ENCODE measurements at regions not wholly inside any gene's neighbourhood (a gene's known extent, or its start where the extent isn't known, plus 50 kb on each side); places are given as distances from the start of the nearest gene placed in this dataset.

- no peak for ATAC-seq (ENCODE audit: low FRiP score)
- intact Hi-C loops (cut with DNase I): no loop called here
- peaks cover 6% of the 10 kb centered on the region for H3K9me3 ChIP-seq (ENCODE audit: control insufficient read depth, low read length)
These were observed 455.3 kb upstream of the KIF2A start for GRCh38 chr5:61850696-61851095.

GRCh38 chr5:61854531-61854930, 451.5 kb upstream of the KIF2A start:
- peaks cover 6% of the 10 kb centered on the region for H3K9me3 ChIP-seq (ENCODE audit: control insufficient read depth, low read length)
- intact Hi-C loops (cut with DNase I): no loop called here
- H3K27ac ChIP-seq (ENCODE audit: low read depth in 1 of 2, low read length in 2 of 2): no peak overlapping the region
- no peak overlapping the region for H3K4me3 ChIP-seq (ENCODE audit: low read length in 2 of 2)
- no peaks in the 10 kb centered on the region for H3K4me1 ChIP-seq (ENCODE audit: control insufficient read depth in 1 of 2, insufficient read depth in 2 of 2, low read length in 2 of 2)
- no peak for DNase-seq
- H3K27me3 ChIP-seq (ENCODE audit: control insufficient read depth in 1 of 2, insufficient read depth in 2 of 2, low read length in 1 of 2): no peaks in the 10 kb centered on the region
- 81 to 91% methylated on average over 2 of the region's 2 CpGs for WGBS, 2 donors
- H3K36me3 ChIP-seq (ENCODE audit: control insufficient read depth in 1 of 2, insufficient read depth in 2 of 2, low read length in 1 of 2): no peaks in the 10 kb centered on the region
- ATAC-seq (ENCODE audit: low FRiP score): no peak

More at GRCh38 chr5:61850696-61851095, 455.3 kb upstream of the KIF2A start:
- Histone ChIP-seq H3K36me3 (ENCODE audit: control insufficient read depth in 1 of 2, insufficient read depth in 2 of 2, low read length in 1 of 2) (no peaks in the 10 kb centered on the region), H3K27ac (ENCODE audit: low read depth in 1 of 2, low read length in 2 of 2) (no peak overlapping the region), H3K27me3 (ENCODE audit: control insufficient read depth in 1 of 2, insufficient read depth in 2 of 2, low read length in 1 of 2) (no peaks in the 10 kb centered on the region), H3K4me1 (ENCODE audit: control insufficient read depth in 1 of 2, insufficient read depth in 2 of 2, low read length in 2 of 2) (no peaks in the 10 kb centered on the region), H3K4me3 (ENCODE audit: low read length in 2 of 2) (no peak overlapping the region)
- no peak for DNase-seq

- ATAC-seq (ENCODE audit: low FRiP score): no peak
- Histone ChIP-seq H3K4me1 (ENCODE audit: control insufficient read depth in 1 of 2, insufficient read depth in 2 of 2, low read length in 2 of 2) (no peaks in the 10 kb centered on the region), H3K27ac (ENCODE audit: low read depth in 1 of 2, low read length in 2 of 2) (no peak overlapping the region), H3K27me3 (ENCODE audit: control insufficient read depth in 1 of 2, insufficient read depth in 2 of 2, low read length in 1 of 2) (peaks cover 0 to 1% of the 10 kb centered on the region in 2 donors), H3K4me3 (ENCODE audit: low read length in 2 of 2) (no peak overlapping the region), H3K9me3 (ENCODE audit: control insufficient read depth, low read length) (peaks cover 1% of the 10 kb centered on the region), H3K36me3 (ENCODE audit: control insufficient read depth in 1 of 2, insufficient read depth in 2 of 2, low read length in 1 of 2) (no peaks in the 10 kb centered on the region)
- no peak for DNase-seq
- WGBS, 2 donors: 46 to 52% methylated on average over 1 of the region's 1 CpG
- intact Hi-C loops (cut with DNase I): no loop called here
These were observed 445.0 kb upstream of the KIF2A start for GRCh38 chr5:61860978-61861377.

- WGBS, 2 donors: 39 to 44% methylated on average over 3 of the region's 3 CpGs
- no peak for ATAC-seq (ENCODE audit: low FRiP score)
- H3K9me3 ChIP-seq (ENCODE audit: control insufficient read depth, low read length): peaks cover 4% of the 10 kb centered on the region
- H3K4me1 ChIP-seq (ENCODE audit: control insufficient read depth in 1 of 2, insufficient read depth in 2 of 2, low read length in 2 of 2): no peaks in the 10 kb centered on the region
- H3K36me3 ChIP-seq (ENCODE audit: control insufficient read depth in 1 of 2, insufficient read depth in 2 of 2, low read length in 1 of 2): no peaks in the 10 kb centered on the region
- intact Hi-C loops (cut with DNase I): no loop called here
- no peak for DNase-seq
- peaks cover 0 to 3% of the 10 kb centered on the region in 2 donors for H3K27me3 ChIP-seq (ENCODE audit: control insufficient read depth in 1 of 2, insufficient read depth in 2 of 2, low read length in 1 of 2)
- H3K27ac ChIP-seq (ENCODE audit: low read depth in 1 of 2, low read length in 2 of 2): no peak overlapping the region
- no peak overlapping the region for H3K4me3 ChIP-seq (ENCODE audit: low read length in 2 of 2)
These were observed 439.1 kb upstream of the KIF2A start for GRCh38 chr5:61866930-61867329.

GRCh38 chr5:61869333-61869732, 436.7 kb upstream of the KIF2A start:
- H3K9me3 ChIP-seq (ENCODE audit: control insufficient read depth, low read length): peaks cover 5% of the 10 kb centered on the region

GRCh38 chr5:61878471-61878870, 427.5 kb upstream of the KIF2A start:
- ATAC-seq (ENCODE audit: low FRiP score) (no peak), DNase-seq (no peak)
- H3K36me3 ChIP-seq (ENCODE audit: control insufficient read depth in 1 of 2, insufficient read depth in 2 of 2, low read length in 1 of 2): no peaks in the 10 kb centered on the region
- no peak overlapping the region for H3K27ac ChIP-seq (ENCODE audit: low read depth in 1 of 2, low read length in 2 of 2)
- no peaks in the 10 kb centered on the region for H3K27me3 ChIP-seq (ENCODE audit: control insufficient read depth in 1 of 2, insufficient read depth in 2 of 2, low read length in 1 of 2)
- peaks cover under 1% of the 10 kb centered on the region for H3K9me3 ChIP-seq (ENCODE audit: control insufficient read depth, low read length)
- H3K4me1 ChIP-seq (ENCODE audit: control insufficient read depth in 1 of 2, insufficient read depth in 2 of 2, low read length in 2 of 2): no peaks in the 10 kb centered on the region
- no peak overlapping the region for H3K4me3 ChIP-seq (ENCODE audit: low read length in 2 of 2)
- intact Hi-C loops (cut with DNase I): no loop called here
- 80 to 83% methylated on average over 3 of the region's 3 CpGs for WGBS, 2 donors

More at GRCh38 chr5:61869333-61869732, 436.7 kb upstream of the KIF2A start:
- Histone ChIP-seq H3K4me3 (ENCODE audit: low read length in 2 of 2) (no peak overlapping the region), H3K27ac (ENCODE audit: low read depth in 1 of 2, low read length in 2 of 2) (no peak overlapping the region), H3K27me3 (ENCODE audit: control insufficient read depth in 1 of 2, insufficient read depth in 2 of 2, low read length in 1 of 2) (peaks cover 0 to 3% of the 10 kb centered on the region in 2 donors), H3K36me3 (ENCODE audit: control insufficient read depth in 1 of 2, insufficient read depth in 2 of 2, low read length in 1 of 2) (no peaks in the 10 kb centered on the region), H3K4me1 (ENCODE audit: control insufficient read depth in 1 of 2, insufficient read depth in 2 of 2, low read length in 2 of 2) (no peaks in the 10 kb centered on the region)
- no peak for ATAC-seq (ENCODE audit: low FRiP score)
- intact Hi-C loops (cut with DNase I): no loop called here
- WGBS, 2 donors: 90 to 91% methylated on average over 2 of the region's 2 CpGs
- no peak for DNase-seq

- no peaks in the 10 kb centered on the region for H3K27me3 ChIP-seq (ENCODE audit: control insufficient read depth in 1 of 2, insufficient read depth in 2 of 2, low read length in 1 of 2)
- peaks cover 1% of the 10 kb centered on the region for H3K9me3 ChIP-seq (ENCODE audit: control insufficient read depth, low read length)
- ATAC-seq (ENCODE audit: low FRiP score) (no peak), DNase-seq (no peak)
- no peak overlapping the region for H3K4me3 ChIP-seq (ENCODE audit: low read length in 2 of 2)
- H3K4me1 ChIP-seq (ENCODE audit: control insufficient read depth in 1 of 2, insufficient read depth in 2 of 2, low read length in 2 of 2): no peaks in the 10 kb centered on the region
- no peak overlapping the region for H3K27ac ChIP-seq (ENCODE audit: low read depth in 1 of 2, low read length in 2 of 2)
- 31 to 32% methylated on average over 6 of the region's 6 CpGs for WGBS, 2 donors
- H3K36me3 ChIP-seq (ENCODE audit: control insufficient read depth in 1 of 2, insufficient read depth in 2 of 2, low read length in 1 of 2): no peaks in the 10 kb centered on the region
- intact Hi-C loops (cut with DNase I): no loop called here
These were observed 424.1 kb upstream of the KIF2A start for GRCh38 chr5:61881821-61882487.

GRCh38 chr5:61882901-61883500, 423.0 kb upstream of the KIF2A start:
- DNase-seq (no peak), ATAC-seq (ENCODE audit: low FRiP score) (no peak)
- no peak overlapping the region for H3K4me3 ChIP-seq (ENCODE audit: low read length in 2 of 2)
- 77 to 79% methylated on average over 9 of the region's 9 CpGs for WGBS, 2 donors
- no peak overlapping the region for H3K27ac ChIP-seq (ENCODE audit: low read depth in 1 of 2, low read length in 2 of 2)
- no peaks in the 10 kb centered on the region for H3K27me3 ChIP-seq (ENCODE audit: control insufficient read depth in 1 of 2, insufficient read depth in 2 of 2, low read length in 1 of 2)
- intact Hi-C loops (cut with DNase I): no loop called here
- H3K36me3 ChIP-seq (ENCODE audit: control insufficient read depth in 1 of 2, insufficient read depth in 2 of 2, low read length in 1 of 2): no peaks in the 10 kb centered on the region
- peaks cover 1% of the 10 kb centered on the region for H3K9me3 ChIP-seq (ENCODE audit: control insufficient read depth, low read length)
- no peaks in the 10 kb centered on the region for H3K4me1 ChIP-seq (ENCODE audit: control insufficient read depth in 1 of 2, insufficient read depth in 2 of 2, low read length in 2 of 2)

GRCh38 chr5:61884252-61884855, 421.7 kb upstream of the KIF2A start:
- Histone ChIP-seq H3K36me3 (ENCODE audit: control insufficient read depth in 1 of 2, insufficient read depth in 2 of 2, low read length in 1 of 2) (no peaks in the 10 kb centered on the region), H3K4me3 (ENCODE audit: low read length in 2 of 2) (no peak overlapping the region), H3K27me3 (ENCODE audit: control insufficient read depth in 1 of 2, insufficient read depth in 2 of 2, low read length in 1 of 2) (no peaks in the 10 kb centered on the region), H3K4me1 (ENCODE audit: control insufficient read depth in 1 of 2, insufficient read depth in 2 of 2, low read length in 2 of 2) (no peaks in the 10 kb centered on the region), H3K9me3 (ENCODE audit: control insufficient read depth, low read length) (peaks cover 1% of the 10 kb centered on the region), H3K27ac (ENCODE audit: low read depth in 1 of 2, low read length in 2 of 2) (no peak overlapping the region)
- ATAC-seq (ENCODE audit: low FRiP score) (no peak), DNase-seq (no peak)
- WGBS, 2 donors: 76 to 81% methylated on average over 7 of the region's 7 CpGs
- intact Hi-C loops (cut with DNase I): no loop called here
